ENCODE measurements at regions not wholly inside any gene's neighbourhood (a gene's known extent, or its start where the extent isn't known, plus 50 kb on each side); places are given as distances from the start of the nearest gene placed in this dataset.

GRCh38 chr12:83196694-83197350, 510.1 kb downstream of the TMTC2 start:
- H3K4me3 Mint-ChIP-seq (ENCODE audit: unreplicated experiment): no peak overlapping the region
- H3K4me3 ChIP-seq (ENCODE audit: insufficient read depth, low read depth, low read length): no peak overlapping the region
- H3K9me3 Mint-ChIP-seq (ENCODE audit: unreplicated experiment): no peaks in the 10 kb centered on the region

GRCh38 chr12:83190631-83191390, 504.1 kb downstream of the TMTC2 start:
- Mint-ChIP-seq H3K9me3 (ENCODE audit: unreplicated experiment) (peaks cover 4% of the 10 kb centered on the region), H3K4me3 (ENCODE audit: unreplicated experiment) (no peak overlapping the region), H3K36me3 (ENCODE audit: low read depth, unreplicated experiment) (no peaks in the 10 kb centered on the region), H3K27ac (ENCODE audit: unreplicated experiment) (no peak overlapping the region), H3K27me3 (ENCODE audit: low read depth, unreplicated experiment) (no peaks in the 10 kb centered on the region), H3K4me1 (ENCODE audit: low read depth, unreplicated experiment) (no peaks in the 10 kb centered on the region)
- H3K4me3 ChIP-seq (ENCODE audit: insufficient read depth, low read depth, low read length): no peak overlapping the region
- H3K9ac ChIP-seq (ENCODE audit: low read length): no peak overlapping the region
- DNase-seq (ENCODE audit: low read depth) (no peak), FAIRE-seq (no peak)
- no peaks in the 10 kb centered on the region for H3K9me3 ChIP-seq (ENCODE audit: insufficient read depth, low read depth, low read length)
- no peaks in the 10 kb centered on the region for H3K79me2 ChIP-seq (ENCODE audit: insufficient read depth, low read length)
- H3K27ac ChIP-seq (ENCODE audit: low read depth, low read length): no peak overlapping the region
- no peaks in the 10 kb centered on the region for H3K4me1 ChIP-seq (ENCODE audit: insufficient read depth, low read length)
- H2AFZ ChIP-seq (ENCODE audit: low read depth, low read length): no peak overlapping the region
- no peaks in the 10 kb centered on the region for H3K27me3 ChIP-seq (ENCODE audit: insufficient read depth, low read length)
- no peak overlapping the region for H3K4me2 ChIP-seq (ENCODE audit: low read length)
- H4K20me1 ChIP-seq (ENCODE audit: insufficient read depth, low read length): no peaks in the 10 kb centered on the region
- H3K36me3 ChIP-seq (ENCODE audit: insufficient read depth, low read length): no peaks in the 10 kb centered on the region
- no peak for TF ChIP-seq CTCF (IDR thresholded peaks at IDR 0.05; ENCODE audit: insufficient read depth, low read depth, low read length)
- no peak for TF ChIP-seq EZH2 (IDR thresholded peaks at IDR 0.05; ENCODE audit: insufficient read depth, low read length)

More at GRCh38 chr12:83196694-83197350, 510.1 kb downstream of the TMTC2 start:
- no peak overlapping the region for H3K27ac Mint-ChIP-seq (ENCODE audit: unreplicated experiment)
- TF ChIP-seq EZH2 (IDR thresholded peaks at IDR 0.05; ENCODE audit: insufficient read depth, low read length): no peak
- no peak for TF ChIP-seq CTCF (IDR thresholded peaks at IDR 0.05; ENCODE audit: insufficient read depth, low read depth, low read length)
- FAIRE-seq (no peak), DNase-seq (ENCODE audit: low read depth) (no peak)
- Histone ChIP-seq H3K79me2 (ENCODE audit: insufficient read depth, low read length) (no peaks in the 10 kb centered on the region), H2AFZ (ENCODE audit: low read depth, low read length) (no peak overlapping the region), H3K9ac (ENCODE audit: low read length) (no peak overlapping the region), H4K20me1 (ENCODE audit: insufficient read depth, low read length) (no peaks in the 10 kb centered on the region), H3K27me3 (ENCODE audit: insufficient read depth, low read length) (no peaks in the 10 kb centered on the region), H3K9me3 (ENCODE audit: insufficient read depth, low read depth, low read length) (no peaks in the 10 kb centered on the region), H3K4me2 (ENCODE audit: low read length) (no peak overlapping the region), H3K27ac (ENCODE audit: low read depth, low read length) (no peak overlapping the region), H3K36me3 (ENCODE audit: insufficient read depth, low read length) (no peaks in the 10 kb centered on the region), H3K4me1 (ENCODE audit: insufficient read depth, low read length) (no peaks in the 10 kb centered on the region)
- H3K27me3 Mint-ChIP-seq (ENCODE audit: low read depth, unreplicated experiment): no peaks in the 10 kb centered on the region
- no peaks in the 10 kb centered on the region for H3K4me1 Mint-ChIP-seq (ENCODE audit: low read depth, unreplicated experiment)
- no peaks in the 10 kb centered on the region for H3K36me3 Mint-ChIP-seq (ENCODE audit: low read depth, unreplicated experiment)

GRCh38 chr12:83186419-83186818, 499.7 kb downstream of the TMTC2 start:
- H3K9me3 ChIP-seq (ENCODE audit: insufficient read depth, low read depth, low read length): no peaks in the 10 kb centered on the region
- H4K20me1 ChIP-seq (ENCODE audit: insufficient read depth, low read length): no peaks in the 10 kb centered on the region
- H3K79me2 ChIP-seq (ENCODE audit: insufficient read depth, low read length): no peaks in the 10 kb centered on the region
- no peaks in the 10 kb centered on the region for H3K36me3 ChIP-seq (ENCODE audit: insufficient read depth, low read length)
- no peak overlapping the region for H2AFZ ChIP-seq (ENCODE audit: low read depth, low read length)
- no peak overlapping the region for H3K9ac ChIP-seq (ENCODE audit: low read length)
- no peak for FAIRE-seq
- Mint-ChIP-seq H3K27ac (ENCODE audit: unreplicated experiment) (no peak overlapping the region), H3K4me3 (ENCODE audit: unreplicated experiment) (no peak overlapping the region), H3K36me3 (ENCODE audit: low read depth, unreplicated experiment) (no peaks in the 10 kb centered on the region), H3K9me3 (ENCODE audit: unreplicated experiment) (peaks cover 4% of the 10 kb centered on the region), H3K4me1 (ENCODE audit: low read depth, unreplicated experiment) (no peaks in the 10 kb centered on the region), H3K27me3 (ENCODE audit: low read depth, unreplicated experiment) (no peaks in the 10 kb centered on the region)
- no peak for DNase-seq (ENCODE audit: low read depth)
- no peak overlapping the region for H3K4me2 ChIP-seq (ENCODE audit: low read length)
- no peaks in the 10 kb centered on the region for H3K4me1 ChIP-seq (ENCODE audit: insufficient read depth, low read length)
- TF ChIP-seq CTCF (IDR thresholded peaks at IDR 0.05; ENCODE audit: insufficient read depth, low read depth, low read length) (no peak), EZH2 (IDR thresholded peaks at IDR 0.05; ENCODE audit: insufficient read depth, low read length) (no peak)
- H3K27me3 ChIP-seq (ENCODE audit: insufficient read depth, low read length): no peaks in the 10 kb centered on the region
- H3K4me3 ChIP-seq (ENCODE audit: insufficient read depth, low read depth, low read length): no peak overlapping the region
- no peak overlapping the region for H3K27ac ChIP-seq (ENCODE audit: low read depth, low read length)

Data from astrocyte (in vitro differentiated cells and primary cell).